ENCODE measurements at regions not wholly inside any gene's neighbourhood (a gene's known extent, or its start where the extent isn't known, plus 50 kb on each side); places are given as distances from the start of the nearest gene placed in this dataset.
"Not testable (repeated sequence)": the region's sequence is repeated elsewhere in the genome, so short reads cannot be mapped to it uniquely, and the experiment has no call there.

GRCh38 chr22:38375005-38375404 is 57.8 kb upstream of the CSNK1E start:
- not testable (repeated sequence) for TF ChIP-seq EZH2 (IDR thresholded peaks at IDR 0.05; ENCODE audit: borderline replicate concordance, low read depth, low read length, severe bottlenecking); POLR2AphosphoS5 (IDR thresholded peaks at IDR 0.05; ENCODE audit: insufficient read depth, low read depth, low read length); CTCF (IDR thresholded peaks at IDR 0.05; ENCODE audit: extremely low read depth in 1 of 2, insufficient read depth in 1 of 2, low read depth in 1 of 2, low read length in 2 of 2)
- TF ChIP-seq, protein P1, sequence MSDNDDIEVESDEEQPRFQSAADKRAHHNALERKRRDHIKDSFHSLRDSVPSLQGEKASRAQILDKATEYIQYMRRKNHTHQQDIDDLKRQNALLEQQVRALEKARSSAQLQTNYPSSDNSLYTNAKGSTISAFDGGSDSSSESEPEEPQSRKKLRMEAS (IDR thresholded peaks at IDR 0.05; ENCODE audit: insufficient read depth, insufficient read length) = not testable (repeated sequence)

All from endothelial cell of umbilical vein (primary cell).